ENCODE measurements at regions not wholly inside any gene's neighbourhood (a gene's known extent, or its start where the extent isn't known, plus 50 kb on each side); places are given as distances from the start of the nearest gene placed in this dataset.

GRCh38 chr18:72470391-72470790 is 73.8 kb downstream of the CBLN2 start:
- H3K36me3 Mint-ChIP-seq = no peaks in the 10 kb centered on the region
- H3K4me1 Mint-ChIP-seq = no peaks in the 10 kb centered on the region
- H3K9me3 Mint-ChIP-seq = peaks cover 2% of the 10 kb centered on the region
- no peak overlapping the region for H3K27ac Mint-ChIP-seq
- H3K27me3 Mint-ChIP-seq = no peaks in the 10 kb centered on the region
- H3K4me3 Mint-ChIP-seq = no peak overlapping the region
- no peak for DNase-seq

GRCh38 chr18:72468021-72468710 is 76.0 kb downstream of the CBLN2 start:
- Mint-ChIP-seq H3K9me3 (peaks cover 3% of the 10 kb centered on the region), H3K4me3 (no peak overlapping the region), H3K27me3 (no peaks in the 10 kb centered on the region), H3K36me3 (no peaks in the 10 kb centered on the region), H3K27ac (no peak overlapping the region), H3K4me1 (no peaks in the 10 kb centered on the region)
- no peak for DNase-seq

GRCh38 chr18:72460210-72460680 is 83.9 kb downstream of the CBLN2 start:
- H3K36me3 Mint-ChIP-seq = no peaks in the 10 kb centered on the region
- H3K9me3 Mint-ChIP-seq = peaks cover 4% of the 10 kb centered on the region
- no peak overlapping the region for H3K4me3 Mint-ChIP-seq
- no peak overlapping the region for H3K27ac Mint-ChIP-seq
- DNase-seq = no peak
- H3K4me1 Mint-ChIP-seq = no peaks in the 10 kb centered on the region
- no peaks in the 10 kb centered on the region for H3K27me3 Mint-ChIP-seq

GRCh38 chr18:72458271-72458670 is 85.9 kb downstream of the CBLN2 start:
- no peaks in the 10 kb centered on the region for H3K4me1 Mint-ChIP-seq
- no peaks in the 10 kb centered on the region for H3K27me3 Mint-ChIP-seq
- H3K9me3 Mint-ChIP-seq = peaks cover 6% of the 10 kb centered on the region
- no peaks in the 10 kb centered on the region for H3K36me3 Mint-ChIP-seq
- no peak overlapping the region for H3K27ac Mint-ChIP-seq
- no peak overlapping the region for H3K4me3 Mint-ChIP-seq
- DNase-seq = no peak

GRCh38 chr18:72456802-72457201 is 87.3 kb downstream of the CBLN2 start:
- no peaks in the 10 kb centered on the region for H3K36me3 Mint-ChIP-seq
- no peaks in the 10 kb centered on the region for H3K4me1 Mint-ChIP-seq
- peaks cover 6% of the 10 kb centered on the region for H3K9me3 Mint-ChIP-seq
- DNase-seq = no peak
- H3K4me3 Mint-ChIP-seq = no peak overlapping the region
- no peaks in the 10 kb centered on the region for H3K27me3 Mint-ChIP-seq
- no peak overlapping the region for H3K27ac Mint-ChIP-seq

- Mint-ChIP-seq H3K36me3 (no peaks in the 10 kb centered on the region), H3K27me3 (no peaks in the 10 kb centered on the region), H3K27ac (no peak overlapping the region), H3K4me3 (no peak overlapping the region), H3K9me3 (peaks cover 6% of the 10 kb centered on the region), H3K4me1 (no peaks in the 10 kb centered on the region)
- DNase-seq = no peak
These were observed 91.8 kb downstream of the CBLN2 start for GRCh38 chr18:72452328-72452727.

GRCh38 chr18:72444798-72445155 is 99.4 kb downstream of the CBLN2 start:
- no peak overlapping the region for H3K4me3 Mint-ChIP-seq

GRCh38 chr18:72444111-72444797 is 99.9 kb downstream of the CBLN2 start:
- Mint-ChIP-seq H3K36me3 (no peaks in the 10 kb centered on the region), H3K9me3 (peaks cover 1% of the 10 kb centered on the region), H3K4me1 (no peaks in the 10 kb centered on the region), H3K4me3 (no peak overlapping the region), H3K27ac (no peak overlapping the region), H3K27me3 (no peaks in the 10 kb centered on the region)
- DNase-seq = no peak

More at GRCh38 chr18:72444798-72445155, 99.4 kb downstream of the CBLN2 start:
- Mint-ChIP-seq H3K36me3 (no peaks in the 10 kb centered on the region), H3K9me3 (peaks cover 1% of the 10 kb centered on the region), H3K4me1 (no peaks in the 10 kb centered on the region), H3K27ac (no peak overlapping the region), H3K27me3 (no peaks in the 10 kb centered on the region)
- DNase-seq = no peak

GRCh38 chr18:72436401-72436800 is 107.7 kb downstream of the CBLN2 start:
- Mint-ChIP-seq H3K4me1 (no peaks in the 10 kb centered on the region), H3K4me3 (no peak overlapping the region), H3K27me3 (no peaks in the 10 kb centered on the region), H3K9me3 (peaks cover 7% of the 10 kb centered on the region), H3K36me3 (no peaks in the 10 kb centered on the region), H3K27ac (no peak overlapping the region)
- DNase-seq = no peak

GRCh38 chr18:72433756-72434155 is 110.4 kb downstream of the CBLN2 start:
- no peaks in the 10 kb centered on the region for H3K36me3 Mint-ChIP-seq
- no peak for DNase-seq
- peaks cover 5% of the 10 kb centered on the region for H3K9me3 Mint-ChIP-seq

GRCh38 chr18:72427721-72428120 is 116.4 kb downstream of the CBLN2 start:
- DNase-seq = no peak
- H3K4me3 Mint-ChIP-seq = no peak overlapping the region

More at GRCh38 chr18:72433756-72434155, 110.4 kb downstream of the CBLN2 start:
- no peaks in the 10 kb centered on the region for H3K4me1 Mint-ChIP-seq
- H3K4me3 Mint-ChIP-seq = no peak overlapping the region
- no peaks in the 10 kb centered on the region for H3K27me3 Mint-ChIP-seq
- no peak overlapping the region for H3K27ac Mint-ChIP-seq

GRCh38 chr18:72419914-72420313 is 124.2 kb downstream of the CBLN2 start:
- Mint-ChIP-seq H3K27me3 (no peaks in the 10 kb centered on the region), H3K4me1 (no peaks in the 10 kb centered on the region), H3K4me3 (no peak overlapping the region), H3K36me3 (no peaks in the 10 kb centered on the region), H3K9me3 (peaks cover 3% of the 10 kb centered on the region), H3K27ac (no peak overlapping the region)
- no peak for DNase-seq

More at GRCh38 chr18:72427721-72428120, 116.4 kb downstream of the CBLN2 start:
- Mint-ChIP-seq H3K36me3 (no peaks in the 10 kb centered on the region), H3K4me1 (no peaks in the 10 kb centered on the region), H3K9me3 (peaks cover 3% of the 10 kb centered on the region), H3K27me3 (no peaks in the 10 kb centered on the region), H3K27ac (no peak overlapping the region)

GRCh38 chr18:72412927-72413326 is 131.2 kb downstream of the CBLN2 start:
- H3K27me3 Mint-ChIP-seq = no peaks in the 10 kb centered on the region
- H3K9me3 Mint-ChIP-seq = peaks cover 8% of the 10 kb centered on the region
- H3K4me1 Mint-ChIP-seq = no peaks in the 10 kb centered on the region
- H3K27ac Mint-ChIP-seq = no peak overlapping the region
- H3K36me3 Mint-ChIP-seq = no peaks in the 10 kb centered on the region
- H3K4me3 Mint-ChIP-seq = no peak overlapping the region
- no peak for DNase-seq

- H3K4me1 Mint-ChIP-seq = no peaks in the 10 kb centered on the region
- DNase-seq = no peak
- H3K9me3 Mint-ChIP-seq = peaks cover 7% of the 10 kb centered on the region
- H3K36me3 Mint-ChIP-seq = no peaks in the 10 kb centered on the region
- no peak overlapping the region for H3K27ac Mint-ChIP-seq
- H3K27me3 Mint-ChIP-seq = no peaks in the 10 kb centered on the region
- no peak overlapping the region for H3K4me3 Mint-ChIP-seq
These were observed 132.9 kb downstream of the CBLN2 start for GRCh38 chr18:72411261-72411660.

- Mint-ChIP-seq H3K4me3 (no peak overlapping the region), H3K27me3 (no peaks in the 10 kb centered on the region), H3K9me3 (peaks cover 7% of the 10 kb centered on the region), H3K36me3 (no peaks in the 10 kb centered on the region), H3K4me1 (no peaks in the 10 kb centered on the region), H3K27ac (no peak overlapping the region)
- DNase-seq = no peak
These were observed 133.7 kb downstream of the CBLN2 start for GRCh38 chr18:72410399-72410798.

GRCh38 chr18:72409903-72410302 is 134.2 kb downstream of the CBLN2 start:
- no peak overlapping the region for H3K27ac Mint-ChIP-seq
- H3K36me3 Mint-ChIP-seq = no peaks in the 10 kb centered on the region
- DNase-seq = no peak
- no peaks in the 10 kb centered on the region for H3K4me1 Mint-ChIP-seq
- H3K27me3 Mint-ChIP-seq = no peaks in the 10 kb centered on the region
- peaks cover 7% of the 10 kb centered on the region for H3K9me3 Mint-ChIP-seq
- H3K4me3 Mint-ChIP-seq = no peak overlapping the region
